ENCODE measurements at regions not wholly inside any gene's neighbourhood (a gene's known extent, or its start where the extent isn't known, plus 50 kb on each side); places are given as distances from the start of the nearest gene placed in this dataset.

DNA sequence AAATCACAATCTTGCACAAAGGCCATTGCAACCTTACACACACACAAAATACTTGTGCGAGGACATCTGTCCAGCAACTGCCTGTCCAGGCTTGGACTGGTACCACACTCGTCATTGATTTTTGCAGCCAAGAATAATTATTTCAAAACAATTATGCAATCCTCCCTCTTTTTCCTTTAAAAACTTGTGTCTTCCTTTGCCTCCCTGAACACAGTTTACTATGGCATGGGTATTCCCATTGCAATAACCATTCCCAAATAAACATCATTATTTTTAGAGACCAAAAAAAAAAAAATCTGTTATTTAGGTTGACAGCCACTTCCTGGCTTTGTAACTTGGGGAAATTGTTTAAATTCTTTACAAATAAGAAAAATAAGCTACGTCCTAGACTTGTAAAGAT, 54.0 kb downstream of the C11orf91 start:
- no peak for DNase-seq

DNA sequence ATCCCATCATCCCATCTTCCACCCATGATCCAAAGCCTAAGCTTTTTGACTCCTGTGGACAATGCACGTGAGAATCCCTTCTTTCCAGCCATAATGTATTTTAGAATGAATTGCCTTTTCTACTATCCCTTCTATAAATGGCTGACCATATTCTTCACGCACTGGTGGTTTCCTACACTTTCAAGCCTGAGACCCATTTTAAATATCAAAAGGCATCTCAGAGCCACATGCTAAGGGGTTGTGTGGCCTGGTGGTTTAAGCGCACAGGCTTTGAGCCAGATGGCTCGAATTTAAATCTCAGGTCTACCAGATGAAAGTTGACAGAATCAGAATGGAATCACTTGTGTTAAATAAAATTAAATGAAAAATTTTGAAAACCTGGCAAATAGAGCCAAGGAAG, 54.5 kb downstream of the C11orf91 start:
- no peak for DNase-seq

DNA sequence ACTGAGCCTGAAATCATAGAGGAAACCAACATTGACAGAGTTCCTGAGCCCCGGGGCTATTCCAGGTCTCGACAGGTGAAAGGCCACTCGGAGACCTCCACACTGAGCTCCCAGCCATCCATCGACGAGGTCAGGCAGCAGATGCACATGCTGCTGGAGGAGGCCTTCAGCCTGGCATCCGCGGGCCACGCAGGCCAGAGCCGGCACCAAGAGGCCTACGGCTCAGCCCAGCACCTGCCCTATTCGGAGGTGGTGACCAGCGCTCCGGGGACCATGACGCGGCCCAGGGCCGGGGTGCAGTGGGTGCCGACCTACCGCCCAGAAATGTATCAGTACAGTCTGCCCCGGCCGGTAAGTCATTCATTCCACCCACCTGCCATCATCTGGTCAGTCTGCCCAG, 54.9 kb downstream of the C11orf91 start:
- DNase-seq, result no peak

DNA sequence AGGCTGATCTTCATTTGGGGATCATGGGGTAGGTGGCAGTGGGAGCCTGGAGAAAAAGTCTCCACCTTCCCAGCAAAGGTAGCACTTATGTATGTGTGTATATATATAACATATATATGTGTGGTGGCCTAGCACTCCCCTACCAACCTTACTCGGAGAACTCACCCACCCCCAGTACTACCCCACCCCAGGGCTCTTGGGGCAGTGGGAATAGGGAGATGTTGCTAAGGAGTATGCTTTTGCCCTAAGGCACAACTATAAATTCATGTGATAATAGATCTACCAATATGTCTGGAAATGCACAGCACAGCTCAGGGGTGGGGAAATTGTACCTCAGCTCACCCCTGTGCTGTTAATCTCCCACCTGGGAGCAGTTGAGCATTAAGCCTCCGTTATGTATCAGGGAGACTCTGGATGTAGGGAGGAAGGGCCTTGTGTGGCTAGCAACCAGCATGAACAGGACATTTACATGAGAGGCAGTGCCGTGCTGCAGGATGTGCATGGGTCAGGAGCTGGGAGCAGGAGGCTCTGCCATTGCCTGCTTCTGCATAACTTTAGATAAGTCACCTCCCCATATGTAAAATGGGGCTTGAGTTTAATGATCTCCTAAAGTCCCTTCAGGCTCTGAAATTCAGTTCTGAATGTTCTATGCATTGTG, 57.3 kb downstream of the C11orf91 start:
- peak in 1 of 2 experiments; percentile 33 for DNase-seq

DNA sequence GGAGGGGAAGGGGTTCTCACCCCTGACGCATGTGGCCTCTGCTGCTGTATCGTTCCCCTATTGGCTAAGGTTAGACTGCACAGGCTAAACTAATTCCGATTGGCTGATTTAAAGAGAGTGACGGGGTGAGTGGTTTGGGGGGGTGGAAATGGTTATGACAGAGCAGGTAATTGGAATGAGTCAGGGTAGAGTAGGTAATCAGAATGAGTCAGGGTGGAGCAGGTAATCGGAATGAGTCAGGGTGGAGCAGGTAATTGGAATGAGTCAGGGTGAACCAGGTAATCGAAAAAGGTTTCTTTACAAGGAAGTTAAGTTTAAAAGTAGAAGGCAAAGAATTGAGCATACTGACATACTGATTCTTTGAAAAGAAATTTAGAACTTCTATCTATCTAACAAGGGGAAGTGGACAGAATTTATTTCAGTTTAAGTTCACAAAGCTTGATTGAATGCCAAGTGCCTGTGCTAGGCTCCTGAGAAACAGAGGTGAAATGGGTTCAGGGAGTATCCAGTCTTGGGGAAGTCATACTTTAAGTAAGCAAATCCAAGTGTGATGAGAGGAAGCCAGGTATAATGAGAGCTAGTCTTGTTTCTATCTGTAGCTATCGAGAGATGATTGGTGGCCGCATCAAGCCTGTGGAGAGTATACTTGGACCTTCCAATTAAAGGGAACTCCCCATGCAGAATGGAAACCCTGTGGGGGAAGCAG, 58.0 kb downstream of the C11orf91 start:
- DNase-seq, result no peak

DNA sequence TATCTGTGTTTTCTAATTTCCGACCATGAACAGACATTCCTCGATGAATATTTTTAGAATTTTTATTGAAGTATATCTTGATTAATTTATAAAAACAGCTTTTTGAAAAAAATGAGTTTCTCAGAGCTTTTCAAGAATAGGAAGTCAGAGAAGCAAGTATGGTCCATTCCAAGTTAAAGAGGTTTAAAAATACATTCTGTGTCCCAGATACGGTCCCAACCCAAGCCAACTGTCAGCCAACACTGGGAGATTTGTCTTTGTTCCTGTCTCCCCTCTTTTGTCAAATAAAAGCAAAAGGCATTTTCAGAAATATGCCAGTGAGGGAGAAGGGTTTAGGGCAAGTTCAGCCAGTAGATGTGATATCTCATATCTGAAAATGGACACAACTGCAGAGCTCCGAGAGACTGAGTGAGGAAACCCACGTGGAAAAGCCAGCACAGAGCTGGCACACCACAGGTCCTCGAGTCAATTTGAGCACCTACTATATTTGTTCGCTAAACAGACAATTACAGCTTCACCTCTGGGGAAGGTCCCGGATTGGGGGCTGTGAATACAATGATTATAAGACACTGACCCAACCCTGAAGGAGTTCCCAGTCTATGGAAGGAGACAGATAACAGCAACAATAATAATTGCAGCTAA, 59.8 kb downstream of the C11orf91 start:
- DNase-seq, result no peak

DNA sequence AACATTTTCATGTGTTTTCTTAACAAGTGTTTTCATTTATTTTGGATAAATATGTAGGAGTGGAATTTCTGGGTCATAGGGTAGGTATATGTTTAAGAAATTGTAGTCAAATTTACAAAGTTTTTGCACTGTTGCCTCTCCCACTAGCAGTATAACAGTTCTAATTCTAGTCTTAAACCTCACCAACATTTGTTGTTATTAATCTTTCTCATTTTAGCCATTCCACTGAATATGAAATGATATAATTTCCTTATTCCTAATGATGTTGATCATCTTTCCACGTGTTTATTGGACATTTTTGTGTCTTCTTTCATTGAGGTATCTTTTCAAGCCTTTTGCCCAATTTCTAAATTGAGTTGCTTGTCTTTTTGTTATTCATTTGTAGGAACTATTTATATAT, 62.0 kb downstream of the C11orf91 start:
- DNase-seq, result no peak

DNA sequence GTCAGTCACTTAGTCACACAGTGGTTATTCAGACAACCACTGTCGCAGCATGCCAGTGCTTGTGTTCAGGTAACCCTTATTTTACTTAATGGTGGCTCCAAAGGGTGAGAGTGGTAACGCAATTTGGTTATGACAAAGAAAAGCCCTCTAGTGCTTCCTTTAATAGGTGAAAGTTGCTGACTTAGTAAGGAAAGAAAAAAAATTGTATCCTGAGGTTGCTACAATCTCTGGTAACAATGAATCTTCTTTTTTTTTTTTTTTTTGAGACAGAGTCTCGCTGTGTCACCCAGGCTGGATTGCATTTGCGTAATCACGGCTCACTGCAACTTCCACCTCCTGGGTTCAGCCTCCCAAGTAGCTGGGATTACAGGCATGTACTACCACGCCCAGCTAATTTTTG, 64.5 kb downstream of the C11orf91 start:
- DNase-seq, result no peak

DNA sequence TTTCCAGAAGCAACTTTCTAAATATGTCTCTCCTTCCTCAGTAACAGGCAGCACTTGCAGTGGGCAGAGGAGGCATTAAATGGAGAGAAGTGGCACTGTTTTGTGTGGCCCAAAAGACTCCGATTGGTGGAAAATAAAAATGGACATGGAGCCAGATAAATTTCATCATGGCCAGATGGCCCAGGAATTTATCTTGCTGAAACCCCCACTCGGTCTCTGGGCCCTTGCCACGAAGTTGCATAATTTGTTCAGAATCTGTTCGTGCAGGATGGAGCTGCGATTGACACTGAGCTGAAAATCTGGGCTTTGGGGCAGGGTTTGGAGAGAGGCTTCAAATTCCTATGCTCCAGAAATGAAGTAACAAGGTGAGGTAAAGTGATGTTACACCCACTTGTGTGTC, 65.5 kb downstream of the C11orf91 start:
- no peak for DNase-seq

DNA sequence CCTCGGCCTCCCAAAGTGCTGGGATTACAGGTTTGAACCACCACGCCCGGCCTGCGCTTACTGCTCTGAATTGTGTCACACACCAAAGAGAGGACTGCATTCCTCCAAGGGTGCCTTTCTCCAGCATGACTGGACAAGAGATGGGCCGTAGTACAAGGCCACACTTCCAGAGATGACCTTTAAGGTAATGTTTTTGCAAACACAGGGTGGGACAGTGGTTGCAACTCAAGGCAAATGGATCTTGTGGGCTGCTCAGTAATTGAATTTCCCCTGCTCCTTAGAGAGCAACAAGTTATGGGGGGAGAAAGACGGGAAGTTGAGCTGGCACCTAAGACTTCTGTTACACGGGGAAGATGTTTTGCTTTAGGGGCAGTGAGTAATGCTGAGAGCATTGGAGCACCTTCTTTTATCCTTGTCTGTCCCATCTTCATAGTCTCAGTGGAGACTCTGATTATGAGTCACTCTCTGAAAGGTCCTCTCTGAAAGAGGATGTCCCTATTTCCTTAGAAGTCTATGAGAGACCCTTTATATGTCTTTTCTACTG, 66.3 kb downstream of the C11orf91 start:
- DNase-seq, result no peak

DNA sequence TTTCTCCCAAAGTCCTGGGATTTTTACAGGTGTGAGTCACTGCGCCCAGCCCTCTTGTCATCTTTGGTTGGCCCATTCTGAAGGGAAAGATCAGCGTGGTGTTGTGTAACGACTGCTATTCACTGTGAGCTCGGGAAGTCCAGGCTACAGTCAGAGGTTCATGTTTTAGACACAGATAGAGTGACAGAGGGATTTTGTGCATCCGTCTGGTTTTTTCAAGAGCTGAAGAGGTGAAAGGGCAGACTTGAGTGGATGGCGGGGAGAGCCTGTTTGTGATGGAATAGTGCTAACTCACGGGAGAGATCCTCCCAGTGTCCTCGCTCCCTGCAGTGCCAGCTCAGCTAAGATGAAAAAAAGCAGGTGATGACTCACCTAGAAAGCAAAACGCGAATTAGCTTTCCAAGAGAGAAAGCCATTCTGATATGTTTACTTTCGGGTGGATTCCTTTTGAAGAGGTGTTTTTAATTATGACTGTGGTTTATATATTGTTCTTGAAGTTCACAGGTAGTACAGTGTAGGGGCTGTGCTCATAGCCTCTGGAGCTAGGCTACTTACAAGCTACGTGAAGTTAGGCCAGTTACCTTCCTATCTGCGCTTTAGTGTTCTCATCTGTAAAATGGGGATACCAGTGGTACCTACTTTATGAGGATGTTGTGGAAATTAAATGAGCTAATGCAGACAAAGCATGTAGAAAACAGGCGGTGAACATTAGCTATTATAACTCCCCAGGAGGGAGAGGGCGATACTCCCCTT, 67.2 kb downstream of the C11orf91 start:
- DNase-seq, result no peak

DNA sequence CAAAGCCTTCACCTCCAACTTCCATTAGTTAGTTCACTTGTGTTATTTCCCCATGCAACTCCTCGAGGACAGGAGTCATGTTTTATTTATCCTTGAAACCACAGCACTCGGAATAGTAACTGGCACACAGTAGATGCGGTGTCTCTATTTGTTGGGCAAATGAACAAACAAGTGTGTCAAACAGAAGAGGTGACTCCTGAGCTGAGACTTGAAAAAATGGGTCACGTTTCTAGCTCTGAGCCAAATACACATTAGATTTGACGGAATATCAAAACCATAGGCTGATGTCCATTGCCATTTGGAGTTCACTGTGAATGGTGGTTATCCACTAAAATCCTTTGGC, 68.9 kb downstream of the C11orf91 start:
- DNase-seq, result no peak

DNA sequence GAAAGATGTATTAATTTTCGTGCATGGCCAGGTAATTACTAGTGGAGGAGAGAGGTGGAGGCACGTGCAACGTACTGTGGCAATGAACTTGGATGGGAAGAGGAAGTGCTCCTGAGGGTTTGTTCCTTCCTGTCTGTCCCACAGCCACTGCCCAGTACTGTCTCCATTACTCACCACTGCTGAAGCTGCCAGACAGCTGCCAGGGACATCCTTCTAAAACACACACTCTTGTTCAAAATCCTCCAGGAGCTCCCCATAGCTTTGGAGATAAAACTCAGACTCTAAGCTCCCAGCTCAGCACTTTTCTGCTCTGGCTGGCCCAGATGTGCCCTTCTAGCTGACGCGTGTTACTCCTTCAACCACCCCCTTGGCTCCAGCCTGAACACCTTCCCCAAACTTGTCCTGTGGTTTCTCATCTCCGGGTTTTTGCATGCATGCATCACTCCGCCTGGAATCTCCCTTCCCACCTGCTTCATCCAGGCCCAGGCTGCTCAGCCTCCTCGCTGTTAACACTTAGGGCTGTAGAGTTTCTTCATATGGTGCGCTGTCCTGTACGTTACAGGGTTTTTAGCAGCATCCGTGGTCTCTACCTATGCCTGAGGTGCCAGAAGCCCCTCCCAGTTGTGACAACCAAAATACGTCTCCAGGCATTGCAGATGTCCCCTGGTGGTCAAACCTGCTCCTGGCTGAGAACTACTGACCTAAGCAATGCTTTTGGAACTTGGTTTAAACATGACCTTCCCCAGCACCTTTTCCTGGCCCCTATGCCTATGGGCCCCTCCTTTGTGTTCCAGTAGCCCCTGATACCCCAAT, 69.5 kb downstream of the C11orf91 start:
- no peak for DNase-seq

DNA sequence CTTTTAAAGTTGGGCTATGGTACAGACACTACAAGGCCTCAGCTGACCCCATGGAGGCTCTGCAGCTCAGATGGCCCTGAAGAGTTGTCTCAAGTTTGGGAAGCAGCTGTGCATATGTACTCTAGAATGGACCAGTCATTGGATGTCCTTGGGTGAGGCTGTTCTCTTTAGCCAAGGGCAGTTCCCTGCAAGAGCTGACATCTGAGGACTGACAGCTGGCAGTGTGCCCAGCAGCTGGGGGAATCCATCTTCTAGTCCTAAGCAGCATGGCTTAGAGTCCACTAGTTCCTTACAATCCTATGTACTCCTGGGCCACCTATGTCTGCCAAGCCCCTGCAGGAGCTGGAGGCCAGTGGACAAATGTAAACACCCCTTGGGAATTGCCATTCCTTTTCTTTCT, 76.5 kb downstream of the C11orf91 start:
- no peak for DNase-seq

DNA sequence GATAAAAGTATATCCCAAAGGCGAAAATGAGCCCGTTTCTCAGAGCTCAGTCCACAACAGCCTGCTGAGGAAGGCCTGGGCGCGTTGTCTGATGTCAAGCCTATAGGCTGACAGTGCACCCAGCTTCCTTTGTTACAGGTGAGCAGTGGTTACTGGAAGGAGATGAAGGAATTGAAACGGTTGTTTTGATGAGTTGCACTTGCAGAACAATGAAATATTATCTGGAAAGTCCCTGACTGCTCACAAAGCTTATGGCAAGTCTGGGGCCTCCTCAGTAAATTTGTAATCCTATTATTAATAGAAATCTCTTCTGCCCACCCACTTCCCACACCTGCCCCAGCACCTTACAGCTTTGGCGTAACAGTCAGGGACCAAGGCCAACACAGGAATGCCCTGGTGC, 77.8 kb downstream of the C11orf91 start:
- DNase-seq, result no peak

DNA sequence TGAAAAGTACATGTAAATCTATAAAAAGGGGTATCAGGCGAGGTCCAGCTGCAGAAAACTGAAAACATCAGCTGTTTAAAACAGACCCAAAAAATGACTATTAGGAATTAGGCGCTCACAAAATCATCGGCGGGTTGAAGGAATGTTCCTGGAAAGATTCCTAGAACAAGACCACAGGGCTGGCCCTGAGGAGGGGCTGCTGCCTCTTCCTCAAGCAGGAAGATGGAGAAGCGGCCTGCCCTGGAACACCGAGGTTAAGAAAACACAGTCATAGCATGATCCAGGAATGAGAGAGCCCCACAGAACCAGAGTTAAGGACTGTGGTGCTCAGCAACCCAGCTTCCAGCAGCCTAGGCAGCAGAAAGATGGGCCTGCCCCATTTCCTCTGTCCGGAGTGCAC, 78.4 kb downstream of the C11orf91 start:
- DNase-seq, result no peak

DNA sequence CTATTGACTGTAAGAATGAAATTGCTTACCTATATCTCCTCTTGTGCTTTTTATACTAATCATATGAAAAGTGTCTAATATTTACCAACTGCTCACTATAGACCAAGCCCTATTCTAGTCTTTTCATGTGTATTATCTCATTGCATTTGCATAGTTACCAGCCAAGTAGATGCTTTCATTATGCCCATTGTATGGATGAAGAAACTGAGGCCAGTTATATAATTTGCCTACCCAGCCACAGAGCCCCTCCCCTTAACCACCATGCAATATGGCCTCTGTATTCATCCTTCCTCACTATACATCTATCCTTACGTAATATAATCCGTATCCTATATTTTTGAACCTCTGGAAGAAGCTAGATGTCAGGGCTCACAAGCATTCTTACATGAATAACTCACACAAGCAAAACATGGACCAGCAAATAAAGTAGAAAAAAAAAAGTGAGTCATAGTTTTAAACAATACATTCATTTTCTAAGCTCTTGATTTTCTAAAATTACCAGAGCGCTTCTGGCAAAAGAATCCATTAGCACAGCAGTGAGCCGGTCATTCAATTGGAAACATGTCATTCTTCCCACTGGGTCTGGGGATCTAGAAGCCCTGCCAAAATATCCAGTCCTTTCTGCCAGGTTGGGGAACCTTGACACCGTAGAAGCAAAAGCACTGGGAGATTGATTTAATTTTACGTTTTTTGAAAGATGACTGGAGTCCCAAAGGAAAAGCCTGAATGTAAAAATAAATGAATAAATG, 80.0 kb downstream of the C11orf91 start:
- no peak for DNase-seq

DNA sequence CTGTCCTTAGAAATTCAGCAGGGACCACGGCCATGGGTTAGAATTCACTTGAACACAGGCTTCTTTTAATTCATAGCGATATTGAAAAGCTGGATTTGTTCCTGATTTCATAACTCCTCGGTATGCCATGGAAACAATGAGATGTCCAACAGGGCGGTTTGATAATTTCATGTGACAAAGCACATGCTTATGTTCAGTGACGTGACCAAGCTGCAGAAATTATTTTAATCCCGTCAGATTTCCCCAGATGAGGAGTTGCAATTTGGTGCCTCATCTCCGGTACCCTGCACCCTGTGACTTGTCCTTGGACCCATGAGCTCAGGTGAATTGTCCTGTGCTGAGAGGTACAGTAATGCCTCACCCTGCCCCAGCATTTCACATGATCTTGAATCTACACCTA, 81.7 kb downstream of the C11orf91 start:
- DNase-seq, result no peak

DNA sequence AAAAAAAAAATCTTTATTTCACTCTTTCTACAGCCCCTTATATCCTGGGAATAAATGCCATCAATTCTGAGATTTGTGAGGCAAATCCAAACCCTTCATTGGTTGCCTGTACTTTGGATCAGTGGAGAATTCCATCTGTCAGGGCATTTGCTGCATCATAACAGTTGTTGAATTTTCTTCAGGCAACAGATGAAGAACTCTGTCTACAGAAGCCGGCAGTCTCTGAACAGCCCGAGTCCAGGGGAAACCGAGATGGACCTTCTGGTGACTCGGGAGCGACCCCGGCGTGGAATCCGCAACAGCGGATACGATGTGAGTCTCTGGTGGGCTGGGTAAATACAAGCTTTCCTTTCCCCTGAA, 82.3 kb downstream of the C11orf91 start:
- DNase-seq, result no peak

DNA sequence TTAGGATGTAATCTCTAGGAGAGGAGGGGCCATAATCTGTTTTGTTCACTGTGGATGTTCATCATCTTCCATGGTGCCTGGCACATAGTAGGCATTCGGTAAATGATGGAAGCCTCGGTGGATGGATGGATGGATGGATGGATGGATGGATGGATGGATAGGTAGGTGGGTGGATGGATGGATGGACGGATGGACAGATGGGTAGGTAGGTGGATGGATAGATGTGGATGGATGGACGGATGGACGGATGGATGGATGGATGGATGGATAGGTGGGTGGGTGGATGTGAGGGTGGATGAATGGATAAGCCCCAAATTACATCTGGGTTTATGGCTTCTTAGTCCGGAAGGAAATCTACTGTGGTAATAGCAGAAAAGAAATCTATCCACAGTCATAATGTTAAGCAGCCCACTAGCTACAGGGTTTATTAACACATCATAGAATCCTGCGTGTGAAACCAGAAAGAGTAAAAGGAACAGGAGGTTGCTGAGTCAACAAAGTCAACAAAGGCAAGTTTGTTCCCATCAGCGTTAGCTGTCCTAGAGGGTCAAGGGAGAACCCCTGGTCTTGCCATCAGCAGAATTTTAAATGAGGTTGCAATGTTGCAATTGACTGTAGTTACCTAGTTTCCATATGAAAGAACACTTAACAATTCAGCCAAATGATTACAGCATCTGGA, 82.8 kb downstream of the C11orf91 start:
- no peak for DNase-seq

DNA sequence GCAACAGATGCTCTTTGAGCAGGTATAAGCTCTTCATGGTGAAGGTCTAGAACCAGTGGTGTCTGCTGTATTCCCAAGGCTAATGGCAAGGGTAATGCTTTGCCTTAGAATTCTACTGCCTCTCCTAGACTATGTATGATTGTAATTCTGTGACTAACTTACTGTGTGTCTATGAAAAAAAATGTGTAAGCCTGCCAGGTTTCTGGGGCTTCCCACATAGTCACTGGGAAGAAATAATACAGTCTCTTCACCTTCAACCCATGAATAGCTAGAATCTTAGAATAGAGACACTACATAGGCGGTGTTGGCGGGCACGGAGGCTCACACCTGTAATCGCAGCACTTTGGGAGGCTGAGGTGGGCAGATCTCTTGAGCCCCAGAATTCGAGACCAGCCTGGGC, 84.1 kb downstream of the C11orf91 start:
- no peak for DNase-seq

All from NCI-H526 (cell line).